Choroid plexus epithelial cell (primary cell): ENCODE measurements at regions not wholly inside any gene's neighbourhood (a gene's known extent, or its start where the extent isn't known, plus 50 kb on each side); places are given as distances from the start of the nearest gene placed in this dataset.
"Not testable (repeated sequence)": the region's sequence is repeated elsewhere in the genome, so short reads cannot be mapped to it uniquely, and the experiment has no call there.

Source experiments
- DNase-seq: peaks from one replicate; pipeline ENCODE4 v3.0.0-alpha.2; 2010; ENCODE audit warnings: low read depth
- H3K4me3 ChIP-seq: 2 replicates; pipeline ENCODE4 v1.5.1; 2011; ENCODE audit warnings: low read depth, mild to moderate bottlenecking, control low read depth, low read length, moderate library complexity
- CTCF ChIP-seq: conservative IDR thresholded peaks from 2 replicates; pipeline ENCODE4 v1.5.1; 2011; ENCODE audit warnings: low read depth, mild to moderate bottlenecking, control low read depth, inconsistent platforms, low read length, moderate library complexity

GRCh38 chr15:95690631-95691340 lies 639.7 kb upstream of the NR2F2 start:
- TF ChIP-seq CTCF = no peak
- no peak for DNase-seq

GRCh38 chr15:95693917-95694316 lies 636.6 kb upstream of the NR2F2 start:
- no peak overlapping the region for H3K4me3 ChIP-seq
- no peak for TF ChIP-seq CTCF
- DNase-seq = peak; percentile 11

More at GRCh38 chr15:95690631-95691340, 639.7 kb upstream of the NR2F2 start:
- no peak overlapping the region for H3K4me3 ChIP-seq

- peak; percentile 14 for DNase-seq
- TF ChIP-seq CTCF = no peak
These were observed 632.3 kb upstream of the NR2F2 start for GRCh38 chr15:95698230-95698629.

GRCh38 chr15:95698951-95699350 lies 631.5 kb upstream of the NR2F2 start:
- no peak for TF ChIP-seq CTCF
- DNase-seq = no peak
- no peak overlapping the region for H3K4me3 ChIP-seq

More at GRCh38 chr15:95698230-95698629, 632.3 kb upstream of the NR2F2 start:
- no peak overlapping the region for H3K4me3 ChIP-seq

GRCh38 chr15:95699578-95699977 lies 630.9 kb upstream of the NR2F2 start:
- H3K4me3 ChIP-seq = no peak overlapping the region
- no peak for DNase-seq
- no peak for TF ChIP-seq CTCF

- not testable (repeated sequence) for DNase-seq, H3K4me3 ChIP-seq
These were observed 629.8 kb upstream of the NR2F2 start for GRCh38 chr15:95700692-95701091.

GRCh38 chr15:95701410-95701809 lies 629.1 kb upstream of the NR2F2 start:
- DNase-seq = no peak
- no peak overlapping the region for H3K4me3 ChIP-seq
- no peak for TF ChIP-seq CTCF
